ENCODE measurements at regions not wholly inside any gene's neighbourhood (a gene's known extent, or its start where the extent isn't known, plus 50 kb on each side); places are given as distances from the start of the nearest gene placed in this dataset.

- TF ChIP-seq ZFX (IDR thresholded peaks at IDR 0.05) (no peak), EZH2phosphoT487 (IDR thresholded peaks at IDR 0.05; ENCODE audit: borderline replicate concordance) (no peak), CTCF (IDR thresholded peaks at IDR 0.05 in 2 of 3, conservative IDR thresholded peaks at IDR 0.05 in 1 of 3; ENCODE audit: borderline replicate concordance in 1 of 3, insufficient read depth in 1 of 3, low read depth in 2 of 3, low read length in 2 of 3) (no peak)
Observed at GRCh38 chr5:154565123-154565522, 87.1 kb upstream of the HAND1 start.
